ENCODE measurements at regions not wholly inside any gene's neighbourhood (a gene's known extent, or its start where the extent isn't known, plus 50 kb on each side); places are given as distances from the start of the nearest gene placed in this dataset.
"Not testable (repeated sequence)": the region's sequence is repeated elsewhere in the genome, so short reads cannot be mapped to it uniquely, and the experiment has no call there.

GRCh38 chr3:82509106-82509842 lies 747.8 kb upstream of the GBE1 start:
- DNase-seq (ENCODE audit: low read depth), result no peak

- DNase-seq (ENCODE audit: low read depth), result no peak
Measured at GRCh38 chr3:82506204-82506603, 744.8 kb upstream of the GBE1 start.

GRCh38 chr3:82505079-82505756 lies 743.8 kb upstream of the GBE1 start:
- DNase-seq (ENCODE audit: low read depth), result no peak

DNA sequence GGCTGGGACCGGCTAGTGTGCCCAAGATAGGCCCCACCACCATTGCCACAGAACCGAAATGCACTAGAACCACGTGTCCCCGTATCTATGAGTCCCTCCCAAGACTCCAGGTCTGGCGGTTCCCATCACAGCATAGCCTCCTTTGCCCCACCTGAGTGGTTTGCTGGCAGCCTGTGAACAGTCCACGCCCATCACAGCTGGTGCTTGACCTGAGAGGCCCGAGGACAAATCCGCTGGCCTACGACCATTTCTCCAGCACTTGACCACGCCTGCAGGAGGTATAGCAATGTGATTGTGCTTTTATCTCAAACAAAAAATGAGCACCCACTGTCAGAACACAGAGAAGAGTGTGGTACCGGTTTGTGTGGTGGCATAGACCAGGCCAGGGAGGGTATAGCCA lies 736.7 kb upstream of the GBE1 start:
- no peak for DNase-seq (ENCODE audit: low read depth)

GRCh38 chr3:82496890-82497560 lies 735.6 kb upstream of the GBE1 start:
- no peak for DNase-seq (ENCODE audit: low read depth)

GRCh38 chr3:82495655-82496054 lies 734.2 kb upstream of the GBE1 start:
- DNase-seq (ENCODE audit: low read depth), result no peak

GRCh38 chr3:82494977-82495489 lies 733.6 kb upstream of the GBE1 start:
- no peak for DNase-seq (ENCODE audit: low read depth)

DNA sequence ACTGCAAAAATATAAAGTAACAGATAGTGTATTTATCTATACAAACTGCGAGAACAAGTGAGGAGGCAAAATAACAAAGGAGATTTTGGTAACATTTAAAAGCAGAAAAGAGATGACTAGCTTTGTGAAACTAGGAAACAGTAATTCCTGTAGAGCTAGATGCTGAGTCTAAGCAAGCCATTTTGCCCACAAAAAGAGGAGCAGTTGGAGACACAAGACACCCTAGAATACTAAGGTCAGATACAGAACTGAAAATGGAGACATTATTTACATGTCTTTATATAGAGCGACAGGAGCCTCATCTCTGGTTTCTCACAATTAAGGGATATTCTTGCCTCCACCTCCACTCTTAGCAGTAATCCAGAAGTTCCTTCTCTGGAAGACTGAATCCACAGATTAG lies 732.4 kb upstream of the GBE1 start:
- no peak for DNase-seq (ENCODE audit: low read depth)

GRCh38 chr3:82475306-82475705 lies 713.9 kb upstream of the GBE1 start:
- no peak for DNase-seq (ENCODE audit: low read depth)

GRCh38 chr3:82474711-82475110 lies 713.3 kb upstream of the GBE1 start:
- DNase-seq (ENCODE audit: low read depth), result no peak

GRCh38 chr3:82473864-82474541 lies 712.6 kb upstream of the GBE1 start:
- no peak for DNase-seq (ENCODE audit: low read depth)

- no peak for DNase-seq (ENCODE audit: low read depth)
Measured at GRCh38 chr3:82467051-82467450, 705.6 kb upstream of the GBE1 start.

DNA sequence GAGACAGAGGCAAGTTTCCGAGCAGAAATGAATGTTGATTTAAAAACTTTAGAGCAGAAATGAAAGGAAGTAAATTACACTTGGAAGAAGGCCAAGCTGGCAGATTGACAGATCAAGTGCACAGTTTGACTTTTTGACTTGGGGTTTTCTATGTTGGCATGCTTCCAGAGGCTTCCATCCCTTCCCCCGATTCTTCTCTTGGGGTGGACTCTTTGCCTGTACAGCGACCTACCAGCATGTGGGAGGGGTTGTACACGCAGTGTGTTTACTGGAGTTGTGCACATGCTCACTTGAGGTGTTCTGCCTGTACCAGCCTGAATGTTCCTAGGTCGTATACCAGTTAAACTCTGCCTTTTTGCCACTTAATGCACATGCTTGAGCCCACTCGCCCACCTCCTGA lies 701.5 kb upstream of the GBE1 start:
- no peak for DNase-seq (ENCODE audit: low read depth)

DNA sequence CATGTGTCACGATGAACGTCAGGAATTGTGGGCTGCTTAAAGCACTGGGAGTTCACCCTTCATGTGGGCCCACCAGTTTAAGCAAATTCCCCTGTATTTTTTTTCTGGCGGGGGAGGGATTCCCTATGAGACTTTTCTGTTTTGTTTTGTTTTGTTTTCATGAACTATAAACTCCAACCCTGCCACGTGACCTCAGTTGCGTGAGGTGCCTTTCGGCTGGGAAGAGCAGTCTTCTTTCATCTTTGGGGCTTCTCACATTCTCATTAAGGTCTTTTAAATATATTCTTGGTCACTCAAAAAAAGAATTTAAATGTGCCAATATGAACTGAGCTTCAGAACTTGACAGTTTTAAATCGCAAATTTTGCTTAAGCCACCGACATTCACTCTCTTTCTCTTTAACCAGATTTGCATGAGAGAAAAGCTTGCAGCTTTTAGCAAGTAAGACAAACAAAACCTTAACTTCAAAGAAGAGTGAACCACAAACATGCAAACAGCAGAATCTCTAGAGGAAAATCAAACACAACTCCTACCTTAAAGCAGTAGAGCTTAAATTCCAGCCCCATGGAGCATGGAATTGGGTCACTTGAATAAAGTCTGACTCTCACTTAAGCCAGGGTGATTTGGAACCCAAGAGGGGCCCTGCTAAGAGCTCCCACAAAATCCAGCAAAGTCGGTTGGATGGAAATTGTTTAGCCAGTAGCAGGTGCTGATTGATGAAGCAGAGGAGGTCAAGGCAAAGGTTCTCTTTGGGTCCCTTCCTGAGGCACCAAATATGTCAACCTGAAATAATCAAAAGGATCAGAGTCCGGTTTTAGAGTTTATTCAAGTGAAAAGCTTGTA lies 699.8 kb upstream of the GBE1 start:
- DNase-seq (ENCODE audit: low read depth), result no peak

- DNase-seq (ENCODE audit: low read depth), result no peak
Measured at GRCh38 chr3:82448320-82448719, 686.9 kb upstream of the GBE1 start.

- not testable (repeated sequence) for DNase-seq (ENCODE audit: low read depth)
Measured at GRCh38 chr3:82428821-82429220, 667.4 kb upstream of the GBE1 start.

- no peak for DNase-seq (ENCODE audit: low read depth)
Measured at GRCh38 chr3:82424031-82424339, 662.5 kb upstream of the GBE1 start.

- DNase-seq (ENCODE audit: low read depth), result no peak
Measured at GRCh38 chr3:82423268-82424030, 662.0 kb upstream of the GBE1 start.

DNA sequence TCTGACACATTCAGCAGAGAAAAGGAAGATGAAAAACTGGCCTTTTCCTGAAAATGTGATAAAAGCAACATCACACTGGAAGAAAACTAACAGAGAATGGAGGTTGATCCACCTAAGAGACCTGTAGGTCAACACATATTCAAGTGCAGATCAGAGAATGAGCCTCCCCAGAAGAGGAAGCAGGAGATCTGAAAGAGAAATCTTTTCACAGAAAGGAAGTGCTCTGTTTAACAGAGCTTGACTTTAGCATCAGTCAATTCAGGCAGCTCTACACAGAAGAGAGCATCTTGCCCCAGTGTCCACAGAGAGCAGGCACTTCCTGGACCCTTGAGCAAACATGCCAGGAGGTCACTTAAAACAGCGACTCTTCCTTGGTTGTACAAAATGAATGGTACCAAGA lies 655.4 kb upstream of the GBE1 start:
- DNase-seq (ENCODE audit: low read depth), result no peak

DNA sequence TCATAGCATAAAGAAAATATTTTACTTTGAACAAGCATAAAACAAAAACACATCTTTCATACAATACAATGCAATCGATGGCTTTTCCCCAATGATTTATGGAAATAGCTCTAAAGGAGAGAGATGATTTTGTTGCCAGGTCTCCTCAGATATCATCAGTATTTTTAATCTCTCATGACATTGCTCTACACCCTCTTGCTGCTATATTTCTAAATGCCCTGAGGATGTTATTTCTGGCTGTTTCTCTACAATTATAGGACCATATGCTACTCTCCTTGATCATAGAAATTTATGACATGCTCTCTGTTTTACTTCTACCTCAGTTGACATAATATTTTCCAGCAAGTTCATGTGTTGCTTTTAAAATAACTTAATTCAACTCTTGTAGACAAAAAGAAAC lies 654.9 kb upstream of the GBE1 start:
- DNase-seq (ENCODE audit: low read depth), result no peak

GRCh38 chr3:82413171-82413570 lies 651.7 kb upstream of the GBE1 start:
- no peak for DNase-seq (ENCODE audit: low read depth)
